Loucy (cell line): ENCODE measurements at regions not wholly inside any gene's neighbourhood (a gene's known extent, or its start where the extent isn't known, plus 50 kb on each side); places are given as distances from the start of the nearest gene placed in this dataset.
A peak's percentile ranks its signal among the peaks of the same experiment; 100 is the strongest.

Experiments used
- CTCF ChIP-seq: fragments of 200-600 bp; sonication (generic); conservative IDR thresholded peaks from 2 replicates; pipeline ENCODE4 v1.5.1; 2014; ENCODE audit warnings: mild to moderate bottlenecking, antibody characterized with exemption, low read length
- EZH2phosphoT487 ChIP-seq: fragments of 200-600 bp; IDR thresholded peaks from 2 replicates; pipeline ENCODE4 v1.6.1; 2018; ENCODE audit warnings: antibody characterized with exemption, mild to moderate bottlenecking, moderate library complexity, borderline replicate concordance

- TF ChIP-seq CTCF (peak; percentile 44), EZH2phosphoT487 (no peak)
Measured at GRCh38 chr9:88041447-88041846, 67.1 kb upstream of the CDK20 start.
